Lung (tissue), 11 donors: ENCODE measurements at regions not wholly inside any gene's neighbourhood (a gene's known extent, or its start where the extent isn't known, plus 50 kb on each side); places are given as distances from the start of the nearest gene placed in this dataset.
A peak's percentile ranks its signal among the peaks of the same experiment; 100 is the strongest.

Experiments used
- ATAC-seq: fragments of 200-7000 bp; cut with Tn5 transposase; one replicate; pipeline ENCODE4 v1.9.1; 2020; ENCODE audit warnings: moderate number of reproducible peaks; ENCODE audit not compliant: insufficient read depth, low FRiP score
- DNase-seq, 3 donors: peaks; one replicate each; pipeline ENCODE4 v3.0.0-alpha.2; 2013 to 2017
- H3K27ac ChIP-seq, 2 donors: one replicate each; pipeline ENCODE4 v1.5.1; 2013; ENCODE audit warnings: mild to moderate bottlenecking in 2 of 2, moderate library complexity in 2 of 2, control low read depth in 1 of 2, inconsistent platforms in 1 of 2, low read depth in 1 of 2, low read length in 1 of 2
- H3K27me3 ChIP-seq, 3 donors: one replicate each; pipeline ENCODE4 v1.5.1; 2013; ENCODE audit warnings: low read length in 2 of 3; ENCODE audit not compliant: control insufficient read depth in 3 of 3, insufficient read depth in 3 of 3
- H3K36me3 ChIP-seq, 4 donors: one replicate each; pipeline ENCODE4 v1.5.1; 2013; ENCODE audit warnings: low read length in 4 of 4, mild to moderate bottlenecking in 1 of 4, moderate library complexity in 1 of 4; ENCODE audit not compliant: control insufficient read depth in 4 of 4, insufficient read depth in 4 of 4
- H3K4me1 ChIP-seq, 5 donors: one replicate each; pipeline ENCODE4 v1.5.1; 2013; ENCODE audit warnings: low read length in 5 of 5, mild to moderate bottlenecking in 2 of 5, moderate library complexity in 1 of 5; ENCODE audit not compliant: control insufficient read depth in 5 of 5, insufficient read depth in 5 of 5
- H3K4me3 ChIP-seq: one replicate; pipeline ENCODE4 v1.5.1; 2013; ENCODE audit warnings: mild to moderate bottlenecking, control low read depth, moderate library complexity
- H3K9ac ChIP-seq, 2 donors: one replicate each; pipeline ENCODE4 v1.5.1; 2013; ENCODE audit warnings: low read length in 2 of 2, control low read depth in 1 of 2; ENCODE audit not compliant: insufficient read depth in 1 of 2
- H3K9me3 ChIP-seq, 4 donors: one replicate each; pipeline ENCODE4 v1.5.1; 2013; ENCODE audit warnings: low read length in 3 of 4, mild to moderate bottlenecking in 1 of 4, moderate library complexity in 1 of 4; ENCODE audit not compliant: control insufficient read depth in 4 of 4, insufficient read depth in 3 of 4
- CTCF ChIP-seq: IDR thresholded peaks from 2 replicates; pipeline ENCODE4 v1.5.1; 2012; ENCODE audit warnings: mild to moderate bottlenecking; ENCODE audit errors: control extremely low read depth, extremely low read depth
- WGBS, 2 donors: extraction: QIAGEN DNeasy Blood & Tissue Kit; methylation state at CpG; one replicate each; pipeline ENCODE4 v1.1.7; 2013; 5-methylcytosine and 5-hydroxymethylcytosine counted together
- donor health status: control.
- donor health status: control.
- donor health status: Bipolar disorder and iron deficiency.
- donor health status: healthy.
- donor health status: DM: yes; HTN: yes; CAD: no.

DNA sequence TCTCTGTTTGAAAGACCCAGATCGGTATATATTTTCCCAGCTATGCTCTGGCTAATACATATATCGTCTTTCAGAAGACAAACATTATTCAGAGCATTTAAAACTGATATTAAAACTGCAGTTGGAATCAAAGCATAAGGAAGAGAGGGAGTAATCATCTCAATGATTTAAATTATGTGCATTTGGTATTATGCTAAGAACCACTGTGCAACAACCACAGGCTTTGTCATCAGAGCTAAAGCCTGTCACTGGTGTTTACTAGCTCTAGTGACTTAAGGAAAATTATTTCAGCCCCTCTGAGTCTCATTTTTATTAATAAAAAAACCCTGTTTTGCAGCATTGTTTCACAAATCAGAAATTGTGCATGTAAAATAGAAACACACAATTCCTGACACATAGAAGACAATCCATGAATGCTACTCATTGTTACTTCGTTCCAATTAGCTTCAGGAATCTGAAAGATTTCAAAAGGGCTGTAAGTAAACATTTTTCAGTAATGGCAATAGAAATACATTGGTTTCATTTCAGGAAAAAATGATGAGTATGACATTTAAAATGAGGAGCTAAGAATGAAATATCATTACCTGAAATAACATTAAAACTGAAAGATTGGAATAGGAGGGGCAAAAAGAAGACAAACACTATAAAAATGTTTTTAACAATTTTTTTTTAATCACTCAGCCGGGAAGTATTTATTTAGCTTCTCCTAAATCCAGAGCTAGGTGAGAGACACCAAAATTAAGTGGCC lies 136.5 kb upstream of the ADAMTS18 start:
- no peak for TF ChIP-seq CTCF
- 40 to 45% methylated on average over 4 of the region's 4 CpGs for WGBS, 2 donors
- Histone ChIP-seq H3K27ac (no peak overlapping the region), H3K27me3 (no peaks in the 10 kb centered on the region), H3K4me3 (no peak overlapping the region), H3K9me3 (no peaks in the 10 kb centered on the region), H3K4me1 (peaks cover 5 to 13% (median 9%) of the 10 kb centered on the region in 5 donors), H3K9ac (no peak overlapping the region), H3K36me3 (no peaks in the 10 kb centered on the region)
- ATAC-seq (no peak), DNase-seq (no peak)

DNA sequence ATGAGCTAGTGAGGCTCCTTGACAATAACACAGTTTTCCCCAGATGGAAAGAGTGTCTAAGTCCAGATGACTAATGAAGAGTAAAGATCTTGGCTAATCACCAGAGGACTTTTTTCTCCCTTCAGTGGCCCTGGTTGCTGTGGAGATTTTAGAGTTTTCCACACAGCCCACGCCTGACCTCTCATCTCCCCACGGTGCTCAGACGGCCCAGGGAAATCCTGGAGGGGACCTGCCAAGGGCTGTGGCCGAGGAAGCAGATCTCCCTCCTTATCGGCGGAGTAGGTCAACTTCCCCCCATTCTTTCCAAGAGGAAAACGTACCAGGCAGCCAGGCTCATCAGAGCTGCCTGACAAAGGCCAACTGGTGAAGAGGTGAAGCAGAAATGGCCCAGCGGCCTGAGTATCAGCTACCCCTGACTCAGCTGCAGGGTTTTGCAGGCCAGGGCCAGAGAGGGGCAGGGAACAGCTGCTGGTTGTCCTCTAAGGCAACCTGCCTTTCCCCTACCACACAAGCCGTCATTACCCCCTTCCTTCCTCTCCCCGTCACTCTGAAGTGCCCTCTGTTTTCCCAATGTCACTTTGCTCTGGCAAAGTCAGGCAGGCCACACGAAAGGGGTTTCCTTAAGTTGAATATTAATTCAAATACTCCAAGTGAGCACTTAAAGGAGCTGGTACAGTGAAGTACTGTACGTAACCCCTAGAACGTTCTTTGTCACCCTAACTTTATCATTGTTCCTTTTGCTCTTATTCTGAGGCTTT lies 140.2 kb upstream of the ADAMTS18 start:
- Histone ChIP-seq H3K27ac (peak overlapping the region in 1 of 2 donors; percentile 32), H3K9ac (no peak overlapping the region)
- ATAC-seq = peak; percentile 56

DNA sequence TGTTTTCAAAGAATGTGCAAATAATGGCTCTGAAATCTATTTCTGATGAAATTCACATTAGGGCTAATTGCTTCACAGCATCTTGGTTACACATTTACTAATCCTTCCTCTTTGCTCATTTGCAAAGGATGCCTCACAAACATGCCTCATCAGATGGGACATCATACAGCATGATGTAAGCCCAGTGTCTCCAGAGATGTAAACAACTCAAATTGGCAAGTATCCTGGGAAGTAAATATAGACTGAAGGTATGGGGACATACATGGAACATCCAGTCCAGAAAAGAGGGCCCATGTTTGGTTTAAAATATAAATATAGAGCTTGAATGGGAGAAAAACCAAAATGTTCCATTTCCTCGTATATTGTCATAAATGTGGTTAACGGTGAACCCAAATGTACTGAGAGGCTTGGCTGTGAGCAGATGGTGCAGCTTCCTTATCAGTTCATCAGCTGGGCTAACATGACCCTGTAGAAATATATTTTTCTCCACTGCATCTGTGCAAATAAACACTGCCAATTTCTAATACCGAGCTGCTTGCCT lies 142.9 kb upstream of the NUDT7 start:
- no peak overlapping the region for H3K9ac ChIP-seq
- no peaks in the 10 kb centered on the region for H3K36me3 ChIP-seq
- no peaks in the 10 kb centered on the region for H3K27me3 ChIP-seq
- H3K4me3 ChIP-seq = no peak overlapping the region
- peaks cover 2 to 26% (median 12%) of the 10 kb centered on the region in 5 donors for H3K4me1 ChIP-seq
- H3K27ac ChIP-seq = no peak overlapping the region
- ATAC-seq (no peak), DNase-seq (peak; percentile 33 to 88 (median 63))
- no peak for TF ChIP-seq CTCF
- WGBS, 2 donors = 41 to 42% methylated on average over 3 of the region's 3 CpGs
- peaks cover 0 to 2% (median 0%) of the 10 kb centered on the region in 4 donors for H3K9me3 ChIP-seq

More for the DNA sequence above, 140.2 kb upstream of the ADAMTS18 start:
- no peak for TF ChIP-seq CTCF
- DNase-seq = peak; percentile 46 to 71 (median 48)
- Histone ChIP-seq H3K4me1 (peaks cover 5 to 26% (median 12%) of the 10 kb centered on the region in 5 donors), H3K36me3 (no peaks in the 10 kb centered on the region), H3K9me3 (peaks cover 0 to 2% (median 0%) of the 10 kb centered on the region in 4 donors), H3K27me3 (no peaks in the 10 kb centered on the region), H3K4me3 (no peak overlapping the region)
- WGBS, 2 donors = 29 to 38% methylated on average over 13 of the region's 13 CpGs
